ENCODE measurements at regions not wholly inside any gene's neighbourhood (a gene's known extent, or its start where the extent isn't known, plus 50 kb on each side); places are given as distances from the start of the nearest gene placed in this dataset.

DNA sequence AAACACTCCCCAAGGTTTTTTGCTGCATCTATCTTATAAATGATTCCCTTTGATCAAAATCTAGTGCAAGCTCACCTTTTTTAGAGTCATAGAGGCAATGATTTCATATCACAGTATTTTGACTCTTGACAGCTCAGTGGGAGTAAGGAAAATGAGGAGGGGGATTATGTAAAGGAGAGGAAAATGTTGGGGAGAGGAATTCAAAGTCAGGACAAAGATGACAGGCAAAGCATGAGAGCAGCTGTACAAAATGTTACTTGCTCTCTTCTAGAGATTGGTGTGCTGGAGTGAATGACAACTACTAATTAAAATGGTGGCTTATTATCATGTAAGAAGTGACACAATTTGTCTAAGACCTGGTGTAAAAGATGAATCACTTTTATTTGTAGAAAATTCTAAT, 644.6 kb upstream of the CHORDC1 start:
- in situ Hi-C loops (cut with MboI; ENCODE audit: low sequenced_read_pairs): no loop called here
- dilution Hi-C loops (cut with HindIII; ENCODE audit: low sequenced_read_pairs, unreplicated experiment): no loop called here
- Histone ChIP-seq H3K18ac (ENCODE audit: low read depth, low read length) (no peak overlapping the region), H3K23ac (ENCODE audit: low read depth, low read length) (no peak overlapping the region), H2BK20ac (ENCODE audit: low read depth, low read length) (no peak overlapping the region), H3K4me1 (ENCODE audit: control insufficient read depth, insufficient read depth, low read length) (no peaks in the 10 kb centered on the region), H3K4me3 (ENCODE audit: insufficient read depth, low read depth, low read length) (no peak overlapping the region), H3K9me1 (ENCODE audit: insufficient read depth, low read length) (no peaks in the 10 kb centered on the region), H2AK5ac (ENCODE audit: low read depth, low read length) (no peak overlapping the region), H3K56ac (ENCODE audit: extremely low read depth, insufficient read depth, low read length) (no peak overlapping the region), H2BK5ac (ENCODE audit: low read depth, low read length, poor library complexity, severe bottlenecking) (no peak overlapping the region), H3K9ac (ENCODE audit: low read depth, low read length) (no peak overlapping the region), H3K27ac (ENCODE audit: insufficient read depth, low read length) (no peak overlapping the region), H2AK9ac (replicated peaks; ENCODE audit: low read depth, low read length, poor library complexity) (no peak overlapping the region), H2AFZ (replicated peaks; ENCODE audit: low read length, poor library complexity) (no peak overlapping the region), H3K79me1 (ENCODE audit: low read depth in 1 of 2, low read length in 2 of 2) (no peaks in the 10 kb centered on the region), H3K4me2 (ENCODE audit: low read depth, low read length) (no peak overlapping the region), H3K36me3 (ENCODE audit: control insufficient read depth, insufficient read depth, low read length) (no peaks in the 10 kb centered on the region), H3K27me3 (ENCODE audit: control insufficient read depth, insufficient read depth, low read length) (no peaks in the 10 kb centered on the region), H3K4ac (ENCODE audit: low read depth, low read length) (no peak overlapping the region), H2BK15ac (ENCODE audit: low read depth, low read length) (no peak overlapping the region), H4K8ac (ENCODE audit: low read depth in 2 of 2, low read length in 2 of 2) (no peak overlapping the region), H4K5ac (ENCODE audit: low read depth, low read length) (no peak overlapping the region), H3K14ac (replicated peaks; ENCODE audit: low read depth, low read length) (no peak overlapping the region), H4K20me1 (ENCODE audit: insufficient read depth, low read length) (no peaks in the 10 kb centered on the region), H3K9me3 (ENCODE audit: control insufficient read depth, insufficient read depth, low read length) (peaks cover 3% of the 10 kb centered on the region; the same call in 1 of the 2 replicates), H4K91ac (ENCODE audit: insufficient read depth, low read depth, low read length) (no peak overlapping the region), H2BK120ac (ENCODE audit: low read depth, low read length) (no peak overlapping the region)
- DNase-seq (no peak), ATAC-seq (ENCODE audit: low read depth) (no peak)
- intact Hi-C loops (cut with micrococcal nuclease): no loop called here
- BruUV-seq (replicated peaks): no TSS peak
- POLR2A ChIA-PET (ENCODE audit: unreplicated experiment): no interaction called here
- CTCF ChIA-PET: no interaction called here
- TF ChIP-seq SMC3 (IDR thresholded peaks at IDR 0.05; ENCODE audit: low read depth, low read length) (no peak), POLR2A (IDR thresholded peaks at IDR 0.05; ENCODE audit: low read depth, low read length) (no peak), NFE2L2 (IDR thresholded peaks at IDR 0.05; ENCODE audit: low read depth, low read length) (no peak), MXI1 (IDR thresholded peaks at IDR 0.05; ENCODE audit: borderline replicate concordance, low read depth, low read length) (no peak)
- TF ChIP-seq, protein P1, sequence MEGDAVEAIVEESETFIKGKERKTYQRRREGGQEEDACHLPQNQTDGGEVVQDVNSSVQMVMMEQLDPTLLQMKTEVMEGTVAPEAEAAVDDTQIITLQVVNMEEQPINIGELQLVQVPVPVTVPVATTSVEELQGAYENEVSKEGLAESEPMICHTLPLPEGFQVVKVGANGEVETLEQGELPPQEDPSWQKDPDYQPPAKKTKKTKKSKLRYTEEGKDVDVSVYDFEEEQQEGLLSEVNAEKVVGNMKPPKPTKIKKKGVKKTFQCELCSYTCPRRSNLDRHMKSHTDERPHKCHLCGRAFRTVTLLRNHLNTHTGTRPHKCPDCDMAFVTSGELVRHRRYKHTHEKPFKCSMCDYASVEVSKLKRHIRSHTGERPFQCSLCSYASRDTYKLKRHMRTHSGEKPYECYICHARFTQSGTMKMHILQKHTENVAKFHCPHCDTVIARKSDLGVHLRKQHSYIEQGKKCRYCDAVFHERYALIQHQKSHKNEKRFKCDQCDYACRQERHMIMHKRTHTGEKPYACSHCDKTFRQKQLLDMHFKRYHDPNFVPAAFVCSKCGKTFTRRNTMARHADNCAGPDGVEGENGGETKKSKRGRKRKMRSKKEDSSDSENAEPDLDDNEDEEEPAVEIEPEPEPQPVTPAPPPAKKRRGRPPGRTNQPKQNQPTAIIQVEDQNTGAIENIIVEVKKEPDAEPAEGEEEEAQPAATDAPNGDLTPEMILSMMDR (conservative IDR thresholded peaks at IDR 0.05; ENCODE audit: low read depth, low read length): no peak
- TF ChIP-seq, protein P2, sequence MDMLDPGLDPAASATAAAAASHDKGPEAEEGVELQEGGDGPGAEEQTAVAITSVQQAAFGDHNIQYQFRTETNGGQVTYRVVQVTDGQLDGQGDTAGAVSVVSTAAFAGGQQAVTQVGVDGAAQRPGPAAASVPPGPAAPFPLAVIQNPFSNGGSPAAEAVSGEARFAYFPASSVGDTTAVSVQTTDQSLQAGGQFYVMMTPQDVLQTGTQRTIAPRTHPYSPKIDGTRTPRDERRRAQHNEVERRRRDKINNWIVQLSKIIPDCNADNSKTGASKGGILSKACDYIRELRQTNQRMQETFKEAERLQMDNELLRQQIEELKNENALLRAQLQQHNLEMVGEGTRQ (IDR thresholded peaks at IDR 0.05; ENCODE audit: low read depth, low read length): no peak
- TF ChIP-seq, protein P3, sequence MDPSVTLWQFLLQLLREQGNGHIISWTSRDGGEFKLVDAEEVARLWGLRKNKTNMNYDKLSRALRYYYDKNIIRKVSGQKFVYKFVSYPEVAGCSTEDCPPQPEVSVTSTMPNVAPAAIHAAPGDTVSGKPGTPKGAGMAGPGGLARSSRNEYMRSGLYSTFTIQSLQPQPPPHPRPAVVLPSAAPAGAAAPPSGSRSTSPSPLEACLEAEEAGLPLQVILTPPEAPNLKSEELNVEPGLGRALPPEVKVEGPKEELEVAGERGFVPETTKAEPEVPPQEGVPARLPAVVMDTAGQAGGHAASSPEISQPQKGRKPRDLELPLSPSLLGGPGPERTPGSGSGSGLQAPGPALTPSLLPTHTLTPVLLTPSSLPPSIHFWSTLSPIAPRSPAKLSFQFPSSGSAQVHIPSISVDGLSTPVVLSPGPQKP (IDR thresholded peaks at IDR 0.05; ENCODE audit: borderline replicate concordance, low read depth, low read length): no peak

All from IMR-90 (cell line).